Kidney epithelial cell (primary cell): ENCODE measurements at regions not wholly inside any gene's neighbourhood (a gene's known extent, or its start where the extent isn't known, plus 50 kb on each side); places are given as distances from the start of the nearest gene placed in this dataset.

Source experiments
- DNase-seq: peaks from one replicate; pipeline ENCODE4 v3.0.0-alpha.2; 2010; ENCODE audit warnings: low read depth
- H3K27me3 ChIP-seq: 2 replicates; pipeline ENCODE4 v1.6.0; 2011; ENCODE audit warnings: low read length; ENCODE audit not compliant: control insufficient read depth, insufficient read depth
- H3K36me3 ChIP-seq: 2 replicates; pipeline ENCODE4 v1.5.1; 2011; ENCODE audit warnings: low read length; ENCODE audit not compliant: control insufficient read depth, insufficient read depth
- H3K4me3 ChIP-seq: 2 replicates; pipeline ENCODE4 v1.5.1; 2011; ENCODE audit warnings: low read depth, mild to moderate bottlenecking, control low read depth, low read length
- CTCF ChIP-seq: IDR thresholded peaks from 2 replicates; pipeline ENCODE4 v1.5.1; 2011; ENCODE audit warnings: mild to moderate bottlenecking, moderate library complexity, low read length, control low read depth, inconsistent platforms; ENCODE audit not compliant: insufficient read depth, poor library complexity, severe bottlenecking

DNA sequence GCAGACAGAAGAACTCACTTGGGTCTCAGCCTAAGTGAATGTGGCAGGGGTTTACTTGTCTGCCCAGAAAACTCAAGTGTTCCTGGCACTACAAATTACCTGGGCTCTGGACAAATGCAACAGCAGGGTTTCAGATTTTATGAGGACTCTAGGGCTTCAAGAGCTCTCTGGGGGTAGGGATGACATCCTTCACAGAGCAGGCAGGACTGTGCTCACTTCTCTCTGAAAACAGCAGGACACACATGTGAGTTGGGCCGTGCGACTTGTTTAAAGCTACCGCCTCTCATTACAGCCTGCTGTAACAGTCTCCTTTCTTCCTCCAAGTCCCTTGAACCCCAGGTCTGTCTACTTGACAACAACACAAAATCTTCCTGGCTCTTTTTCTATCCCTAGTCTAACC is 212.6 kb downstream of the EN1 start:
- Histone ChIP-seq H3K27me3 (no peaks in the 10 kb centered on the region), H3K4me3 (no peak overlapping the region), H3K36me3 (no peaks in the 10 kb centered on the region)
- DNase-seq = no peak
- TF ChIP-seq CTCF = no peak

DNA sequence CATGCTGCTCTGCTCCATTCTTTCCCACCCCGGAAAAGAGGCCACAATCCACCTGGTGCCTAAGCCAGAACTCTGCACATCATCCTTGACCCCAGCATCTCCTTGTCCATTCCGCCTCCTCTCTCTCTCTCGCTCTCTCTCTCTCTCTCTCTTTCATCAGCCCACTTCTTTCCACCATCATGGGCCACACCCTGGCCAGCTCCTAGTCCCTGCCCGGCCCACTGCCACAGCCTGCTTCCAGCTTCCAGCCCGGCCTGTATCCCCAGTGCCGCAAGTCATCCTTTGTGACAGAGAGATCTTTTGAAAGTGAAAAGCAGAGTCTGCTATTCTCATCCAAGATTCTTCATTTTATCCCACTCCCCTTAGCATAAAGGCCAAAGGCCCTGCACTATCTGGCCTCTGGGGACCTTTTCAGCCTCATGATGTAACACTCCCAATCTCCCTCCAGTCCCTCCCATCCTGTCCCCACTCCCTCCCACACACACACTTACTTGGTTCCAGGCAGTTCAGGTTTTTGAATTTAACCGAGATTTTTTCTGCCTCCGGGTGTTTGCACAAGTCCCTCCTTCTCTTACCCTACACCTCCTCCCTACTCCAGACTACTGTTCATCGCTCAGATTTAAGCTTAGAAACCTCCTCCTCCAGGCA is 214.0 kb downstream of the EN1 start:
- Histone ChIP-seq H3K36me3 (no peaks in the 10 kb centered on the region), H3K27me3 (no peaks in the 10 kb centered on the region), H3K4me3 (no peak overlapping the region)
- no peak for DNase-seq
- no peak for TF ChIP-seq CTCF

DNA sequence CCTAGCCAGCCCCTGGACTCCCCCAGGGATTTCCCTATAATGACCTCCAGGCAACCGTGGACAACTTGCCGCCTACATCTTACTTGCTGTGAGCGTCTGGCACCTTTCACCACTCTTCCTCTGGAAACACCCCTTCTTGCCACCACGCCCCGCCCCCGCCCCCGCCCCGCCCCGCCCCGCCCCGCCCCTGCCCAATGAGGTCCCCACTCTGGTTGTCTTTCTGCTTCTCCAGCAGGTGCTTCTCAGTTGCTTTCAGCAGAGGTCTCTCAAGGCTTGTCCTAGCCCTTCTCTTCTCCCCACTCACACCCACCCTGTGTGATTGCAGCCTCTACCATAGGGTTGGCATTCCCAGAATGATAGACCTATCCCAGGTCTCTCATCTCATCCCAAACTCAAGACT is 214.5 kb downstream of the EN1 start:
- TF ChIP-seq CTCF = no peak
- Histone ChIP-seq H3K27me3 (no peaks in the 10 kb centered on the region), H3K4me3 (no peak overlapping the region), H3K36me3 (no peaks in the 10 kb centered on the region)
- no peak for DNase-seq

- DNase-seq = no peak
- Histone ChIP-seq H3K36me3 (no peaks in the 10 kb centered on the region), H3K4me3 (no peak overlapping the region), H3K27me3 (peaks cover 2% of the 10 kb centered on the region)
- TF ChIP-seq CTCF = no peak
Measured at GRCh38 chr2:118627156-118627555, 220.3 kb downstream of the EN1 start.

DNA sequence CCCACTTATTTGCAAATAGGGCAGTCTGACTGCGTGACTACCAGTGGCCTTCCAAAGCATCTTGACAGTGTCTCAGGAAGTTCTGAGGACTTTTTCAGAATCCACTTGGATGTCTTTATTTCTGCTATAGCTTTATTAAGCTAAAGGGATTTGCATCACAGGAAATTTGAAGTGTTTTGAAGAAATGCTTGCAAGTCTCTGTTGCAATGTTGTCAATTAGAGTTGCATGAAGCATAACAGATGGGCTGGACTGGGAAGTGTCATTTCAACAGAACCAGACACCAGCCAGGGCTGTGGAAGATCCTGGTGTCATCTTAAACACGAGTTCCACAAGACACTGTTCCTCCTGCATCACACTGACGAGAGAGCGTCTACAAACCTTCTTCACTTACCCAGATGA is 224.5 kb downstream of the EN1 start:
- Histone ChIP-seq H3K4me3 (no peak overlapping the region), H3K36me3 (no peaks in the 10 kb centered on the region), H3K27me3 (peaks cover 2% of the 10 kb centered on the region)
- no peak for DNase-seq
- no peak for TF ChIP-seq CTCF

DNA sequence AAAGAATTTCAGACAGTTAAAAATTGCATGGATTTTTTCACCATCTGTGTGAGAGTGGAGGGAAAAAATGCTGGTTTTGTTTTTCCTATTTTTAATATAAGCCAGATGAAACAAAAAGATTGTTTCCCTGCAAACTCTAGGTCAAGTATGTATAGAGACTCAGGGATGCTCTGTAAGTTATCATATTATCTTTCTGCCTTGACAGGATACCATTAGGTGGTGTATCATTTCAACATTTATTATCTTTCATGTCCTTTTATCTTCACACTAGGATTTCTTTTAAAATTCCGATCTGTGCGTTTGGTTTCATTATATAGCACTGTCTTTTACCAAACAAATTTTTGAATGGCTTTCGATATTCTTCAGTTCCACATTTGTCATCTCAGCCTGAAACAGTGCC is 225.3 kb downstream of the EN1 start:
- TF ChIP-seq CTCF = no peak
- H3K4me3 ChIP-seq = no peak overlapping the region
- H3K36me3 ChIP-seq = no peaks in the 10 kb centered on the region
- no peak for DNase-seq
- H3K27me3 ChIP-seq = peaks cover under 1% of the 10 kb centered on the region
